Osteoblast (primary cell): ENCODE measurements at regions not wholly inside any gene's neighbourhood (a gene's known extent, or its start where the extent isn't known, plus 50 kb on each side); places are given as distances from the start of the nearest gene placed in this dataset.

Experiments
- DNase-seq: peaks from one replicate; pipeline ENCODE4 v3.0.0; 2011; ENCODE audit warnings: low spot score, mixed read lengths; ENCODE audit not compliant: insufficient read length; ENCODE audit errors: missing footprints
- H2AFZ ChIP-seq: 2 replicates; pipeline ENCODE4 v1.6.0; 2011; ENCODE audit warnings: mild to moderate bottlenecking, low read length
- H3K27ac ChIP-seq: 2 replicates; pipeline ENCODE4 v1.5.1; 2011; ENCODE audit warnings: mild to moderate bottlenecking, low read depth, low read length, moderate library complexity
- H3K27me3 ChIP-seq: 2 replicates; pipeline ENCODE4 v1.6.0; 2012; ENCODE audit warnings: mild to moderate bottlenecking, control low read depth, inconsistent platforms, low read length, moderate library complexity; ENCODE audit not compliant: insufficient read depth
- H3K36me3 ChIP-seq: 2 replicates; pipeline ENCODE4 v1.5.1; 2011; ENCODE audit warnings: mild to moderate bottlenecking, low read length, control low read depth, moderate library complexity; ENCODE audit not compliant: insufficient read depth
- H3K4me1 ChIP-seq: 2 replicates; pipeline ENCODE4 v1.5.1; 2011; ENCODE audit warnings: mild to moderate bottlenecking, low read length, control low read depth, moderate library complexity; ENCODE audit not compliant: insufficient read depth
- H3K4me2 ChIP-seq: 2 replicates; pipeline ENCODE4 v1.6.0; 2011; ENCODE audit warnings: mild to moderate bottlenecking, low read length; ENCODE audit not compliant: insufficient read depth
- H3K4me3 ChIP-seq: fragments of 200-600 bp; sonication (generic); 3 replicates; pipeline ENCODE4 v1.5.1; 2012; ENCODE audit warnings: mild to moderate bottlenecking, low read length, inconsistent platforms; ENCODE audit not compliant: insufficient read depth
- H3K79me2 ChIP-seq: 2 replicates; pipeline ENCODE4 v1.6.0; 2012; ENCODE audit warnings: mild to moderate bottlenecking, low read length, control low read depth, inconsistent platforms; ENCODE audit not compliant: insufficient read depth
- H3K9me3 ChIP-seq: 2 replicates; pipeline ENCODE4 v1.5.1; 2011; ENCODE audit warnings: low read depth, low read length, control low read depth
- H4K20me1 ChIP-seq: 2 replicates; pipeline ENCODE4 v1.6.0; 2012; ENCODE audit warnings: mild to moderate bottlenecking, low read length, control low read depth; ENCODE audit not compliant: insufficient read depth
- CTCF ChIP-seq: IDR thresholded peaks from 2 replicates; pipeline ENCODE4 v1.5.1; 2011; ENCODE audit warnings: mild to moderate bottlenecking, low read depth, low read length, moderate library complexity; ENCODE audit errors: extremely low read depth

GRCh38 chr5:125969011-125969813, 454.0 kb upstream of the GRAMD2B start:
- no peak overlapping the region for H2AFZ ChIP-seq
- no peaks in the 10 kb centered on the region for H4K20me1 ChIP-seq
- no peaks in the 10 kb centered on the region for H3K79me2 ChIP-seq
- no peak overlapping the region for H3K4me3 ChIP-seq
- no peaks in the 10 kb centered on the region for H3K27me3 ChIP-seq
- H3K9me3 ChIP-seq, result no peaks in the 10 kb centered on the region
- no peak for TF ChIP-seq CTCF
- H3K36me3 ChIP-seq, result no peaks in the 10 kb centered on the region
- H3K4me2 ChIP-seq, result no peak overlapping the region
- no peak overlapping the region for H3K27ac ChIP-seq
- DNase-seq, result no peak
- no peaks in the 10 kb centered on the region for H3K4me1 ChIP-seq

GRCh38 chr5:125969814-125970171, 453.4 kb upstream of the GRAMD2B start:
- Histone ChIP-seq H4K20me1 (no peaks in the 10 kb centered on the region), H3K27me3 (no peaks in the 10 kb centered on the region), H3K4me3 (no peak overlapping the region), H2AFZ (no peak overlapping the region), H3K4me1 (no peaks in the 10 kb centered on the region), H3K4me2 (no peak overlapping the region), H3K27ac (no peak overlapping the region), H3K9me3 (no peaks in the 10 kb centered on the region), H3K79me2 (no peaks in the 10 kb centered on the region), H3K36me3 (no peaks in the 10 kb centered on the region)
- no peak for TF ChIP-seq CTCF
- no peak for DNase-seq

DNA sequence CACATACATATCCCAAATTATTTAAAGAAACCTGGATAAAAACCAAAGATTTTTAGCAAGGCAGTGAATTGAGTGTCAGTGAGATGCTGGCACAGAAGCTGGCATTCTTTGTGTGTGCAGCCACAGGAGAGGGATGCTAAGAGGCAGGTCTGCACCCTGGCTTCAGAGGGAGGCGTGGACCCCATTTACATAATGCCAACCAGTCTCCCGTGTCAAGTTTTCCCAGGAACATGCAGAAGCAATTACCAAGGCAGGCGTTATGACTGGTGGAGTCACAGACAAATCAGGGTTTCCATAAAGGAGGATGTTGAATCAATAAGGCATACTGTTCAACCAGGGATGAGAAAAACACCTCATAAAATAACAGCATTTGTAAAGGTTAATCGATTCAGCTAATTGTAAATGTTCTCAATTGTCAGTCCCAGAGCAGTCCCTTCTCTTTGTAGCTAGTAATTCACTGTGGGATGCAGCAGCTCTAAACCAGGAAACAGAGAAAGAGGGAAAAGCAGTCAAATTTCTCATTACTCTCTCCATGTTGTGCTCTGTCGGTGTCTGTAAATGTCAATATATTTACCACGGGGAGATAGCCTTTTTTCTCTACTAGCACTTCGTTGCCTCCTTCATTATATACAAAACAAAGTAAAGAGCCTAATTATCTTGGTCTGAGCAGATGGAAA, 452.4 kb upstream of the GRAMD2B start:
- H3K36me3 ChIP-seq, result no peaks in the 10 kb centered on the region
- no peaks in the 10 kb centered on the region for H3K9me3 ChIP-seq
- no peak for TF ChIP-seq CTCF
- no peak overlapping the region for H3K4me3 ChIP-seq
- no peaks in the 10 kb centered on the region for H3K27me3 ChIP-seq
- no peak overlapping the region for H2AFZ ChIP-seq
- no peaks in the 10 kb centered on the region for H3K4me1 ChIP-seq
- no peak overlapping the region for H3K4me2 ChIP-seq
- no peaks in the 10 kb centered on the region for H3K79me2 ChIP-seq
- no peak for DNase-seq
- no peaks in the 10 kb centered on the region for H4K20me1 ChIP-seq
- no peak overlapping the region for H3K27ac ChIP-seq

DNA sequence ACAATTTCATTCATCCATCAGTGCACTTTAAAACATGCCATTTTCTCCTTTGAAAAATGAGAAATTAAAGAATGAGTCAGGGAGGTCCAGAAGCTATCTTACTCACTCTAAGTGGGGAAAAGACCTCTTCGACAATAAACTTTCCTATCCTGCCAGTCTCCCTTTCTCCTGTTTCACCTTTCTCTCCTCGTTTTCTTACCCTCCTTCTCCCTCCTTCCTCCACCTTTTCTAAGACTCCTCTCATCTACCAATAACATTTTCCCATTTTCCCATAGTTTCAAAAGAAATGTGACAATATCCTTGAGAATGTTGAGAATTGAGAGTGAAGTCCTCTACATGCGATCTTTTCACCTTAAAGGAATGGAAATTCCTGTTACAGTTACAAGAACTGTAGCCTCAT, 450.5 kb upstream of the GRAMD2B start:
- no peaks in the 10 kb centered on the region for H3K9me3 ChIP-seq
- TF ChIP-seq CTCF, result no peak
- no peak overlapping the region for H3K4me3 ChIP-seq
- H3K4me2 ChIP-seq, result no peak overlapping the region
- H3K27me3 ChIP-seq, result no peaks in the 10 kb centered on the region
- H3K4me1 ChIP-seq, result no peaks in the 10 kb centered on the region
- no peak overlapping the region for H2AFZ ChIP-seq
- no peak overlapping the region for H3K27ac ChIP-seq
- no peak for DNase-seq
- H4K20me1 ChIP-seq, result no peaks in the 10 kb centered on the region
- H3K36me3 ChIP-seq, result no peaks in the 10 kb centered on the region
- H3K79me2 ChIP-seq, result no peaks in the 10 kb centered on the region
